Small intestine (tissue), 7 donors: ENCODE measurements at regions not wholly inside any gene's neighbourhood (a gene's known extent, or its start where the extent isn't known, plus 50 kb on each side); places are given as distances from the start of the nearest gene placed in this dataset.
A peak's percentile ranks its signal among the peaks of the same experiment; 100 is the strongest.

Experiments used
- DNase-seq, 2 donors: peaks; one replicate each; pipeline versions ENCODE4 v3.0.0 to v3.0.0-alpha.2; 2013
- FAIRE-seq: peaks from 2 replicates; lab custom pipeline; 2012; peaks lifted over from hg19 to GRCh38; lab: Jason Lieb, UNC
- H3K27ac ChIP-seq, 3 donors: one replicate each; pipeline ENCODE4 v1.5.1; 2013; ENCODE audit warnings: low read length in 2 of 3, mild to moderate bottlenecking in 2 of 3, control low read depth in 1 of 3, inconsistent platforms in 1 of 3, low read depth in 1 of 3, moderate library complexity in 1 of 3
- H3K27me3 ChIP-seq, 3 donors: one replicate each; pipeline ENCODE4 v1.6.1; 2013; ENCODE audit warnings: low read length in 3 of 3, inconsistent platforms in 1 of 3; ENCODE audit not compliant: control insufficient read depth in 3 of 3, insufficient read depth in 3 of 3
- H3K36me3 ChIP-seq, 3 donors: one replicate each; pipeline ENCODE4 v1.6.1; 2013; ENCODE audit warnings: low read length in 3 of 3, inconsistent platforms in 1 of 3, low read depth in 1 of 3, mild to moderate bottlenecking in 1 of 3, moderate library complexity in 1 of 3; ENCODE audit not compliant: control insufficient read depth in 3 of 3, insufficient read depth in 2 of 3
- H3K4me1 ChIP-seq, 3 donors: one replicate each; pipeline ENCODE4 v1.6.1; 2013; ENCODE audit warnings: low read length in 2 of 3, inconsistent platforms in 1 of 3, low read depth in 1 of 3, mild to moderate bottlenecking in 1 of 3, moderate library complexity in 1 of 3; ENCODE audit not compliant: control insufficient read depth in 3 of 3, insufficient read depth in 2 of 3
- H3K4me3 ChIP-seq, 3 donors: one replicate each; pipeline ENCODE4 v1.5.1; 2013; ENCODE audit warnings: low read length in 3 of 3, control low read depth in 1 of 3, inconsistent platforms in 1 of 3, low read depth in 1 of 3, mild to moderate bottlenecking in 1 of 3, moderate library complexity in 1 of 3
- H3K9me3 ChIP-seq, 2 donors: one replicate each; pipeline ENCODE4 v1.6.1; 2013; ENCODE audit warnings: low read depth in 1 of 2, low read length in 1 of 2; ENCODE audit not compliant: control insufficient read depth in 2 of 2, insufficient read depth in 1 of 2
- WGBS, 3 donors: extraction: QIAGEN DNeasy Blood & Tissue Kit; methylation state at CpG; one replicate each; pipeline ENCODE4 v1.1.7; 2013; 5-methylcytosine and 5-hydroxymethylcytosine counted together
- donor health status: healthy with polysubstance abuse.
- donor health status: control.
- donor health status: control.
- donor health status: Bipolar disorder and iron deficiency.
- donor health status: healthy.

GRCh38 chr20:24781418-24781980, 167.6 kb upstream of the CST7 start:
- WGBS, 3 donors = 39 to 58% (median 49%) methylated on average over 8 of the region's 8 CpGs
- no peaks in the 10 kb centered on the region for H3K4me1 ChIP-seq
- H3K27me3 ChIP-seq = peaks cover 0 to 2% (median 0%) of the 10 kb centered on the region in 3 donors
- no peaks in the 10 kb centered on the region for H3K9me3 ChIP-seq
- no peak overlapping the region for H3K4me3 ChIP-seq
- FAIRE-seq = no peak
- H3K36me3 ChIP-seq = no peaks in the 10 kb centered on the region
- peak; percentile 5 to 42 for DNase-seq
- no peak overlapping the region for H3K27ac ChIP-seq

GRCh38 chr20:24782301-24782700, 166.8 kb upstream of the CST7 start:
- H3K36me3 ChIP-seq = no peaks in the 10 kb centered on the region
- 63 to 80% (median 76%) methylated on average over 11 of the region's 11 CpGs for WGBS, 3 donors
- no peak overlapping the region for H3K27ac ChIP-seq
- DNase-seq (no peak), FAIRE-seq (no peak)
- no peak overlapping the region for H3K4me3 ChIP-seq
- no peaks in the 10 kb centered on the region for H3K9me3 ChIP-seq
- H3K4me1 ChIP-seq = no peaks in the 10 kb centered on the region
- peaks cover 0 to 2% (median 0%) of the 10 kb centered on the region in 3 donors for H3K27me3 ChIP-seq

DNA sequence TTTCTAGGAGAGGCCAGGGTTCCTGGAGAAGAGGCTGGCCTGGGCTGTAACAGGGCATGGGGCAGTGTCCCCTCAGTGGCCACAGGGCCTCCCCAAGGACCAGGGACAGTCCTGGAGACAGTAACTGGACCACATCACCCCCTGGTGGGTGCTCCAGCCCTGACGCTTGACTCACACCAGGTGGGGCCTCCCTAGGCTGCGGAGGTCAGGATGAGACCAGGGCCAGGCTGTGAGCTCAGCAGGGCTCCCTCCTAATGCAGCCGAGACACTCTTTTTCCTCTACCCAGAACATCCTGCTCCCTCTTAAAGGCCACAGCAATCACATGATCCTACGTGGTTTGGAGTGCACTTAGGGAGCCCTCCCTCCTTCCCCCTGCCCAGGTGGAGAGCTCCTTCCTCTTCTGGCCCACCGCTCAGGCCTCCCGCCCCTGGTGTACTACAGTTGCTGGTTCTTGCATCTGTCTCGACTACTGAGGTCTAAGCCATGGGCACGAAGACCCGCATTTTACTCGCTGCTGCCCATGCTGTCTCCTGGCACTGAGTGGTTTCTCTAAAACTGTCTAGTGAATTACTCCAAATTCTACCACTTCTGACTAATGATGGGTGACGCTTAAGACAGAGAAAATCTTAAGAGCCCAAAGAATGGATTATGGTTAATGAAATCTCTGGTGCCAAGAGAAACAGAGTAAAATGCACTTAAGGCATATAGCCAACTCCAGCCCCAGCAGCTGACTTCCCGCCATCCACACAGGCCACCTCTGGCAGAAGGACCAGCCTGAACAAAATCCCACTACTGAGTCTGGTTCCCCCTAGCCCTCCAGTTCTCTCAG, 166.1 kb upstream of the CST7 start:
- Histone ChIP-seq H3K4me3 (no peak overlapping the region), H3K9me3 (no peaks in the 10 kb centered on the region), H3K4me1 (no peaks in the 10 kb centered on the region), H3K27me3 (peaks cover 0 to 2% (median 0%) of the 10 kb centered on the region in 3 donors), H3K27ac (no peak overlapping the region), H3K36me3 (no peaks in the 10 kb centered on the region)
- FAIRE-seq = no peak
- WGBS, 3 donors = 67 to 75% (median 70%) methylated on average over 12 of the region's 12 CpGs
- no peak for DNase-seq

- DNase-seq (no peak), FAIRE-seq (no peak)
- Histone ChIP-seq H3K9me3 (no peaks in the 10 kb centered on the region), H3K4me1 (no peaks in the 10 kb centered on the region), H3K27ac (no peak overlapping the region), H3K4me3 (no peak overlapping the region), H3K27me3 (peaks cover 0 to 2% (median 0%) of the 10 kb centered on the region in 3 donors), H3K36me3 (no peaks in the 10 kb centered on the region)
- 65 to 74% (median 66%) methylated on average over 9 of the region's 9 CpGs for WGBS, 3 donors
Measured at GRCh38 chr20:24783631-24784492, 165.2 kb upstream of the CST7 start.

DNA sequence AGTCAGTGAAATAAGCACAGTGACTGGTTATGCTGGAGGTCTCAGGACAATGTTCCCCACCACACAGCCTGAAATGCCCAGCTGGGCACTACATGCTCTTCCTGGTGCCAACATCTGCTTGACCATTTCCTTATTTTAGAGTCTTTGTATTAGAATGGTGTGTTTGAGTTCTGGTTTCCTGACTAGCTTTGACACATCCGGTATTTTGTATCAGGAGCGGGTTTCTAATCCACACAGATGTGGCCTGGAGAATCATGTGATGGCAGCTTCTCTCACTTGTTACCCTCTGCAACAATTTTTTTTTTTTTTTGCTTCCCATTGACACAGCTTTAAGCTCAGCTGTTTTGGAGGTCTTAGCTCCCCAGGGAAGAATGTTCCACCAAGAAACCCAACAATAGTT, 164.5 kb upstream of the CST7 start:
- FAIRE-seq = no peak
- no peak for DNase-seq
- Histone ChIP-seq H3K27me3 (peaks cover 0 to 2% (median 0%) of the 10 kb centered on the region in 3 donors), H3K36me3 (no peaks in the 10 kb centered on the region), H3K4me3 (no peak overlapping the region), H3K9me3 (no peaks in the 10 kb centered on the region), H3K4me1 (no peaks in the 10 kb centered on the region), H3K27ac (no peak overlapping the region)
- 65 to 87% (median 69%) methylated on average over 2 of the region's 2 CpGs for WGBS, 3 donors

DNA sequence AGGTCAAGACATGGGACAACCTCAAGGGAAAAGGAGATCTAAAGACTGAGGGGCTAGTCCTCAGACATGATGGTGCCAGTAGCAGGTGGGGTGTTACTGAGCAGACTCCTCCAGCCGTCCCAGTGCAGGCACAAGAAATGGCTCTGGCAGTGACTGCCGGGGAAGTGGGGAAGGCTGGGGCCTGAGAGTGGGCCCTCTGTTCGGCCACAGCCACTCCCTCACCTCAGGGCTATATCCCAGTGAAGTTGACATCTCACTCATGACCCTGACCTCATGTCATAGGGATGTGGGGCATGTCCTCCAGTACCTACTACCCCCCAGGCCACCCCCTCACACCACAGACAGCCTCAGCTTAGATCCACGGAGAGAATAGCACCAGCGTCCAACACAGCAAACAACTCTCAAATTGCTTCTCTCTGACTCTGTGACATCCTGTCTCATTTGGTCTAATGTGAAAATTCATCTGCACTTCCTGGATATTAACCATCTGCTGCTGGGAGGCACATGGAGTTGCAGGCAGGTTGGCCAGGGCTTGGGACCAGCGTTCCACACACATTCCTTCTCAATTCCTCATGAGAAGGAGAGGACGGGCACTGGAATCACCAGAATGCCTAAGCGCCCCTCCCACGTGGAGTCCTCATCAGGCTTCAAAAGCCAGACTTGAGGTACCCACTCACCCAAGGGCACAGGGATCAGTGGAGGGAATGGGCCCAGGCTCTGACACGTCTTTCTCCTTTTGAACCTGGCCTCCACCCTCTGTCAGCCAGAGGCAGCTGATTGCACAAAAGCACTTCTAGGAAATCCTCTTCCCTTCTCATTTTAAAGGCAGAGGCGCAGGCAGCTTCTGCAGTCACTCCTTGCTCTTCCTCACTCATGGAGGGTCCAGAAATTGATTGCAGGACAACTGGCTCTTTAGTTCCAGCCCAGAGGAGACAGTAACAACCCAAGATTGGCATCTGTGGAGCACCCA, 163.6 kb upstream of the CST7 start:
- WGBS, 3 donors = 67 to 80% (median 76%) methylated on average over 11 of the region's 11 CpGs
- no peak for FAIRE-seq
- no peak for DNase-seq

DNA sequence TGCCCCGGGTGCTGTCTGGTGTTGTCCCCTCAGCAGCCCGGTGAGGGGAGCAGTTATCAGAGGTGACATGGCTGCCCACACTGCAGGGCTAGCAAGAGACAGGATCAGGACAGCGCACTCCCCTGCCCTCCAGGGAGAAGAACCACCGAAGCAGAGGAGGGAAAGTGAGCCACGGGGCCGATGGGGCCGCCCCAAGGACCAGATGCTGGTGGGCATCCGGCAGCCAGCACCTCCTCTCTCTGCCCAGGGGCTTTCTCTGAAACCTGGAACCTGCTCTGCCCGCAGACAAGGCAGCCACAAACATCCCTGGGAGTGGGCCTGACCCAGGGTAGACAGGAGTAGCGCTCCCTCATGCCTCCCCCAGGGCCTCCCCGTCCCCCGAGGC, 163.0 kb upstream of the CST7 start:
- H3K27ac ChIP-seq = no peak overlapping the region
- H3K4me1 ChIP-seq = no peaks in the 10 kb centered on the region
- H3K36me3 ChIP-seq = no peaks in the 10 kb centered on the region
- H3K4me3 ChIP-seq = no peak overlapping the region
- no peaks in the 10 kb centered on the region for H3K9me3 ChIP-seq
- FAIRE-seq = no peak
- peaks cover 0 to 2% (median 0%) of the 10 kb centered on the region in 3 donors for H3K27me3 ChIP-seq
- WGBS, 3 donors = 78 to 84% (median 79%) methylated on average over 11 to 12 of the region's 12 CpGs
- no peak for DNase-seq

More for the DNA sequence above, 163.6 kb upstream of the CST7 start:
- Histone ChIP-seq H3K36me3 (no peaks in the 10 kb centered on the region), H3K27me3 (peaks cover 0 to 2% (median 0%) of the 10 kb centered on the region in 3 donors), H3K4me3 (no peak overlapping the region), H3K27ac (no peak overlapping the region), H3K9me3 (no peaks in the 10 kb centered on the region), H3K4me1 (no peaks in the 10 kb centered on the region)
